NT2/D1 (cell line): ENCODE measurements at regions not wholly inside any gene's neighbourhood (a gene's known extent, or its start where the extent isn't known, plus 50 kb on each side); places are given as distances from the start of the nearest gene placed in this dataset.

Experiments
- DNase-seq: peaks from one replicate; pipeline ENCODE4 v3.0.0-alpha.2; 2011; ENCODE audit warnings: low read depth, low spot score
- H3K27me3 ChIP-seq: 2 replicates; pipeline ENCODE4 v1.6.0; 2011; ENCODE audit warnings: mild to moderate bottlenecking; ENCODE audit not compliant: insufficient read length, insufficient read depth
- H3K36me3 ChIP-seq: 2 replicates; pipeline ENCODE4 v1.6.1; 2011; ENCODE audit warnings: mild to moderate bottlenecking, low read length, mixed read lengths; ENCODE audit not compliant: insufficient read depth, insufficient read length
- H3K4me1 ChIP-seq: 2 replicates; pipeline ENCODE4 v1.5.1; 2011; ENCODE audit not compliant: insufficient read depth, insufficient read length
- H3K4me3 ChIP-seq: 2 replicates; pipeline ENCODE4 v1.5.1; 2011; ENCODE audit warnings: low read depth; ENCODE audit not compliant: insufficient read length
- H3K9ac ChIP-seq: 2 replicates; pipeline ENCODE4 v1.6.0; 2011; ENCODE audit warnings: low read depth; ENCODE audit not compliant: insufficient read length
- H3K9me3 ChIP-seq: 2 replicates; pipeline ENCODE4 v1.5.1; 2011; ENCODE audit warnings: mild to moderate bottlenecking, low read length; ENCODE audit not compliant: insufficient read depth
- SUZ12 ChIP-seq: IDR thresholded peaks from 2 replicates; pipeline ENCODE4 v1.6.1; 2011; ENCODE audit not compliant: insufficient read length, insufficient read depth; ENCODE audit errors: extremely low read depth
- YY1 ChIP-seq: IDR thresholded peaks from 2 replicates; pipeline ENCODE4 v1.6.1; 2011; ENCODE audit not compliant: insufficient read length, insufficient read depth
- ZNF274 ChIP-seq: IDR thresholded peaks from 2 replicates; pipeline ENCODE4 v1.6.1; 2011; ENCODE audit warnings: mild to moderate bottlenecking, low read depth, low read length

- DNase-seq = no peak
- Histone ChIP-seq H3K36me3 (no peaks in the 10 kb centered on the region), H3K27me3 (no peaks in the 10 kb centered on the region), H3K9me3 (peaks cover 30% of the 10 kb centered on the region; the same call in 1 of the 2 replicates), H3K4me3 (no peak overlapping the region), H3K9ac (no peak overlapping the region), H3K4me1 (no peaks in the 10 kb centered on the region)
- TF ChIP-seq ZNF274 (no peak), YY1 (no peak), SUZ12 (no peak)
Observed at GRCh38 chr5:82765765-82766164, 311.4 kb downstream of the TMEM167A start.

DNA sequence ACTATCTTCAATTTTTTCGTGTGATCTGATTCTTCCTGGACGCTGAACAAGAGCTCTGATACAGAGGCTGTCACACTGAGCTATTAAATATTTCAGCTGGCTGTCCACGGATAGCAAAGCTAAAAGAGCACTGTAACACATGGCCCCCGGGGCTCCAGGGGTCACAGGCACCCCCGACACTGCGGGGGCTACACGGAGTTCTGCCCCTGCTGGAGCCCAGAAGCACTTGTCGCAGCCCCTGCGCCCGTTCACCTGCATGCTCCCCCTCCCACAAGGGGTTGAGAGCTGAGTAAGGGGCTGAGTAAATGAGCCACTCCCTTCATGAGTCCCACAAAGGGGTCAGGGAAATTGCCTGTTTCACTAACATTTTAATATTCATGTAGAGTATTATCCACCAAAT, 316.3 kb downstream of the TMEM167A start:
- H3K4me3 ChIP-seq = no peak overlapping the region
- H3K9ac ChIP-seq = no peak overlapping the region
- H3K27me3 ChIP-seq = no peaks in the 10 kb centered on the region
- no peaks in the 10 kb centered on the region; the same call in 1 of the 2 replicates for H3K9me3 ChIP-seq
- TF ChIP-seq SUZ12 (no peak), YY1 (no peak), ZNF274 (no peak)
- no peaks in the 10 kb centered on the region for H3K4me1 ChIP-seq
- H3K36me3 ChIP-seq = no peaks in the 10 kb centered on the region
- DNase-seq = no peak

- TF ChIP-seq SUZ12 = no peak
- no peak for TF ChIP-seq YY1
- no peak for TF ChIP-seq ZNF274
- no peak for DNase-seq
- Histone ChIP-seq H3K9ac (no peak overlapping the region), H3K4me3 (no peak overlapping the region), H3K9me3 (no peaks in the 10 kb centered on the region; the same call in 1 of the 2 replicates), H3K4me1 (no peaks in the 10 kb centered on the region), H3K36me3 (no peaks in the 10 kb centered on the region), H3K27me3 (no peaks in the 10 kb centered on the region)
Observed at GRCh38 chr5:82758881-82759280, 318.3 kb downstream of the TMEM167A start.

DNA sequence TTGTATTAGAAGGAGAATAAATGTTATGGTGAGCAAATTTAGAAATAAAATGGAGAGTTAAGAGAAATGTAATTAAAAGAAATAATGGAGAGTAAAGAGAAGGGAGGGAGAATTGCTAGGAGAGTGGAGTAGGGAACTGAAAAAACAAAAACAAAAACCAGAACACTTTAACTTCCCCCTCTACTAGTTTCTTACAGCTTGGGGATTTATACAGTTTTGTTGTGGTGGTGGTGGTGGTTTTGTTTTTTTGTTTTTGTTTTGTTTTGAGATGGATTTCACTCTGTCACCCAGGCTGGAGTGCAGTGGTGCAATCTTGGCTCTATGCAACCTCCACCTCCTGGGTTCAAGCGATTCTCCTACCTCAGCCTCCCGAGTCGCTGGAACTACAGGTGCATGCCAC, 322.4 kb downstream of the TMEM167A start:
- Histone ChIP-seq H3K9me3 (no peaks in the 10 kb centered on the region), H3K4me1 (no peaks in the 10 kb centered on the region), H3K27me3 (no peaks in the 10 kb centered on the region), H3K36me3 (no peaks in the 10 kb centered on the region), H3K4me3 (no peak overlapping the region), H3K9ac (no peak overlapping the region)
- TF ChIP-seq ZNF274 (no peak), YY1 (no peak), SUZ12 (no peak)
- no peak for DNase-seq

DNA sequence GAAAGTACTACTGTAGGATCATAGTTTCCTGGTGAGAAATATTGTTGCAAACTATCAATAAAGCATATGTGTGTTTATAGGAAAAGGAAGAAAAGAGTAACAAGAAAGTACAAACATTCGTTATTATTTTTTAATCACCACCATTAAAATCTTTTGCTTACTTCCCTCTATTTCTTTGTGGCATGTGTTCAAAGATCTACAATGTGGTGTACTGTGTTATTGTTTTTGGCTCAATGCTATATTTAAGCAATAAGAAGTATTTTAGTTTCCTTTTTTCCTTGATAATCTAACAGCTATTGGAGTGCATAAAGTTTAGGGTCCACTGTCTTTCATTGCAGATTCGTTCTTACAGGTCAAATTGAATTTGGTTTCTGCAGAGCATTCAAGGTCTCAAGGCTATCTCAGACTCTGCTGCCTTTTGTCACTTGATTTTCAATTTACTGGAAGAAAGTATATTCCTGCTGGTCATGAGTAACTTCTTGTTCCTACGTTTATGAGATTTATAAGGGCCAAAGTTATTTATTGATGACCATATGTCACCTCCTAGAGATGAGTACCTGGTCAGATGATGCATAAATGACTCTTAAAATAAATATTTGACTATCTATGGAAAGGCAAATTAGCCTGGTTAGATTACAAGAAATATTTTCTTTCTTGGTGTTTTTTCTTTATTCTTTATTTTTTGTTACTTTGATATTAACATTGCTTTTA, 323.0 kb downstream of the TMEM167A start:
- Histone ChIP-seq H3K9me3 (no peaks in the 10 kb centered on the region), H3K9ac (no peak overlapping the region), H3K4me3 (no peak overlapping the region), H3K36me3 (no peaks in the 10 kb centered on the region), H3K27me3 (no peaks in the 10 kb centered on the region), H3K4me1 (no peaks in the 10 kb centered on the region)
- TF ChIP-seq SUZ12 (no peak), YY1 (no peak), ZNF274 (no peak)
- DNase-seq = no peak

- H3K27me3 ChIP-seq = no peaks in the 10 kb centered on the region
- H3K4me1 ChIP-seq = no peaks in the 10 kb centered on the region
- no peaks in the 10 kb centered on the region for H3K36me3 ChIP-seq
- no peaks in the 10 kb centered on the region for H3K9me3 ChIP-seq
- H3K4me3 ChIP-seq = no peak overlapping the region
- no peak for TF ChIP-seq SUZ12
- no peak for TF ChIP-seq ZNF274
- no peak for TF ChIP-seq YY1
- H3K9ac ChIP-seq = no peak overlapping the region
- no peak for DNase-seq
Observed at GRCh38 chr5:82753374-82753773, 323.8 kb downstream of the TMEM167A start.

- no peak for DNase-seq
- TF ChIP-seq YY1 (no peak), SUZ12 (no peak), ZNF274 (no peak)
- H3K4me3 ChIP-seq = no peak overlapping the region
- H3K9me3 ChIP-seq = no peaks in the 10 kb centered on the region
- H3K4me1 ChIP-seq = no peaks in the 10 kb centered on the region
- no peaks in the 10 kb centered on the region for H3K27me3 ChIP-seq
- H3K9ac ChIP-seq = no peak overlapping the region
- H3K36me3 ChIP-seq = no peaks in the 10 kb centered on the region
Observed at GRCh38 chr5:82749461-82749820, 327.8 kb downstream of the TMEM167A start.
